Naive thymus-derived CD4-positive, alpha-beta T cell (primary cell): ENCODE measurements at regions not wholly inside any gene's neighbourhood (a gene's known extent, or its start where the extent isn't known, plus 50 kb on each side); places are given as distances from the start of the nearest gene placed in this dataset.

ENCODE experiments used
- ATAC-seq: fragments of 150-1000 bp; cut with Tn5 transposase; 2 replicates; pipeline ENCODE4 v1.10.0; 2021; ENCODE audit warnings: mild to moderate bottlenecking, moderate library complexity
- CTCF ChIA-PET: fragments of 350-600 bp; sonication (Branson Sonifier 250); formaldehyde crosslinking; loops from one replicate; lab custom pipeline; 2021; ENCODE audit warnings: antibody characterized with exemption; lab: Charles Lee
- POLR2A ChIA-PET: fragments of 350-600 bp; sonication (Branson Sonifier 250); formaldehyde crosslinking; loops from one replicate; lab custom pipeline; 2021; ENCODE audit warnings: antibody characterized with exemption, inconsistent platforms; lab: Charles Lee
- DNase-seq, 9 donors: peaks; one replicate each; pipeline versions ENCODE4 v3.0.0 to v3.0.0-alpha.2; 2020 to 2022; ENCODE audit warnings: mixed read lengths in 1 of 9
- H3K27ac ChIP-seq: one replicate; pipeline ENCODE4 v1.7.0; 2013; ENCODE audit warnings: mild to moderate bottlenecking, low read depth, low read length, moderate library complexity
- H3K27me3 ChIP-seq, 2 donors: one replicate each; pipeline ENCODE4 v1.7.0; 2013; ENCODE audit warnings: low read length in 2 of 2, mild to moderate bottlenecking in 2 of 2, moderate library complexity in 2 of 2; ENCODE audit not compliant: control insufficient read depth in 2 of 2, insufficient read depth in 2 of 2
- H3K36me3 ChIP-seq, 3 experiments: 1 replicate in 2 of 3; 2 replicates in 1 of 3; pipeline ENCODE4 v1.7.0; 2013; ENCODE audit warnings: low read length in 3 of 3, mild to moderate bottlenecking in 3 of 3, moderate library complexity in 1 of 3; ENCODE audit not compliant: insufficient read depth in 3 of 3, control insufficient read depth in 2 of 3
- H3K4me1 ChIP-seq, 2 donors: one replicate each; pipeline ENCODE4 v1.7.0; 2013; ENCODE audit warnings: low read length in 2 of 2, mild to moderate bottlenecking in 2 of 2, moderate library complexity in 1 of 2; ENCODE audit not compliant: control insufficient read depth in 2 of 2, insufficient read depth in 2 of 2
- H3K4me3 ChIP-seq: 2 replicates; pipeline ENCODE4 v1.7.0; 2013; ENCODE audit warnings: mild to moderate bottlenecking, low read length
- H3K9me3 ChIP-seq, 3 experiments: 1 replicate in 2 of 3; 2 replicates in 1 of 3; pipeline ENCODE4 v1.7.0; 2013; ENCODE audit warnings: low read length in 3 of 3; ENCODE audit not compliant: control insufficient read depth in 2 of 3
- H3K27ac Mint-ChIP-seq, 9 donors: one replicate each; pipeline ENCODE4 v1.8.0; 2020 to 2022; ENCODE audit warnings: mixed read lengths in 9 of 9, mild to moderate bottlenecking in 8 of 9, moderate library complexity in 5 of 9, inconsistent platforms in 2 of 9
- H3K27me3 Mint-ChIP-seq, 5 donors: one replicate each; pipeline ENCODE4 v1.8.0; 2021 to 2022; ENCODE audit warnings: mixed read lengths in 5 of 5, mild to moderate bottlenecking in 1 of 5
- H3K36me3 Mint-ChIP-seq, 5 donors: one replicate each; pipeline ENCODE4 v1.8.0; 2020 to 2022; ENCODE audit warnings: mixed read lengths in 5 of 5, mild to moderate bottlenecking in 3 of 5, inconsistent platforms in 1 of 5
- H3K4me1 Mint-ChIP-seq, 7 donors: one replicate each; pipeline ENCODE4 v1.8.0; 2020 to 2022; ENCODE audit warnings: mixed read lengths in 7 of 7, mild to moderate bottlenecking in 3 of 7, inconsistent platforms in 1 of 7
- H3K4me3 Mint-ChIP-seq, 10 donors: one replicate each; pipeline ENCODE4 v1.8.0; 2020 to 2022; ENCODE audit warnings: mild to moderate bottlenecking in 10 of 10, mixed read lengths in 10 of 10, moderate library complexity in 6 of 10, inconsistent platforms in 2 of 10
- H3K9me3 Mint-ChIP-seq, 11 donors: one replicate each; pipeline ENCODE4 v1.8.0; 2020 to 2022; ENCODE audit warnings: mixed read lengths in 11 of 11, mild to moderate bottlenecking in 4 of 11, inconsistent platforms in 1 of 11, moderate library complexity in 1 of 11
- intact Hi-C, 2 donors: fragments of 100-400 bp; cut with micrococcal nuclease; formaldehyde crosslinking; loops; one replicate each; pipeline ENCODE4 v1.15.1; 2023

- no peak for DNase-seq
- Mint-ChIP-seq H3K27ac (peak overlapping the region in 2 of 9 donors; percentile 37 to 65), H3K4me1 (peaks cover 31 to 81% (median 37%) of the 10 kb centered on the region in 7 donors), H3K4me3 (peak overlapping the region in 2 of 10 donors; percentile 3 to 4), H3K36me3 (peaks cover 0 to 30% (median 0%) of the 10 kb centered on the region in 5 donors), H3K9me3 (peaks cover 0 to 12% (median 0%) of the 10 kb centered on the region in 11 donors), H3K27me3 (no peaks in the 10 kb centered on the region)
- peaks cover 23 to 32% of the 10 kb centered on the region in 2 donors for H3K4me1 ChIP-seq
- no peaks in the 10 kb centered on the region for H3K27me3 ChIP-seq
- no peak overlapping the region for H3K4me3 ChIP-seq
- no peak for ATAC-seq
- no peaks in the 10 kb centered on the region for H3K9me3 ChIP-seq
- intact Hi-C loops, result loop anchor here in 1 of 2 donors (2.0 to 5.0 kb wide), 2 partner anchors 15 to 138 kb away; no protein-coding TSS in a partner anchor
- H3K27ac ChIP-seq, result no peak overlapping the region
- H3K36me3 ChIP-seq, result no peaks in the 10 kb centered on the region
- POLR2A ChIA-PET, result interaction anchor here (1.5 kb wide), 1 partner anchor 11 kb away, joined by 3 read pairs; no protein-coding TSS in a partner anchor
- CTCF ChIA-PET, result no interaction called here
Observed at GRCh38 chr11:88420165-88420791, 82.7 kb upstream of the CTSC start.

- H3K4me3 Mint-ChIP-seq, result peak overlapping the region in 1 of 10 donors; percentile 8
- no peaks in the 10 kb centered on the region for H3K36me3 ChIP-seq
- peaks cover 39 to 87% (median 47%) of the 10 kb centered on the region in 7 donors for H3K4me1 Mint-ChIP-seq
- ATAC-seq (no peak), DNase-seq (no peak)
- CTCF ChIA-PET, result no interaction called here
- H3K4me1 ChIP-seq, result peaks cover 28 to 50% of the 10 kb centered on the region in 2 donors
- POLR2A ChIA-PET, result no interaction called here
- H3K27ac Mint-ChIP-seq, result no peak overlapping the region
- intact Hi-C loops, result loop anchor here in 1 of 2 donors (5.0 kb wide), 2 partner anchors 124 to 241 kb away; partner anchors contain the start of gene RAB38
- no peak overlapping the region for H3K4me3 ChIP-seq
- no peak overlapping the region for H3K27ac ChIP-seq
- peaks cover 0 to 8% (median 0%) of the 10 kb centered on the region in 11 donors for H3K9me3 Mint-ChIP-seq
- peaks cover 0 to 23% (median 0%) of the 10 kb centered on the region in 5 donors for H3K36me3 Mint-ChIP-seq
- no peaks in the 10 kb centered on the region for H3K27me3 ChIP-seq
- no peaks in the 10 kb centered on the region for H3K9me3 ChIP-seq
- no peaks in the 10 kb centered on the region for H3K27me3 Mint-ChIP-seq
Observed at GRCh38 chr11:88418508-88418907, 81.0 kb upstream of the CTSC start.

- Histone ChIP-seq H3K27me3 (no peaks in the 10 kb centered on the region), H3K4me3 (peak overlapping the region; percentile 18), H3K9me3 (no peaks in the 10 kb centered on the region), H3K27ac (no peak overlapping the region), H3K4me1 (peaks cover 24 to 37% of the 10 kb centered on the region in 2 donors), H3K36me3 (no peaks in the 10 kb centered on the region)
- intact Hi-C loops, result loop anchor here (1.0 to 5.0 kb wide), 6 partner anchors 10 to 238 kb away; partner anchors contain the start of genes CTSC (in 1 of the 2) and RAB38 (in 1 of the 2)
- ChIA-PET CTCF (no interaction called here), POLR2A (interaction anchor here (1.7 to 1.8 kb wide), 2 partner anchors 9 to 78 kb away, joined by 5 to 7 read pairs; partner anchors contain the start of gene CTSC)
- H3K36me3 Mint-ChIP-seq, result peaks cover 0 to 29% (median 0%) of the 10 kb centered on the region in 5 donors
- peak overlapping the region in 9 of 10 donors; percentile 3 to 84 (median 73) for H3K4me3 Mint-ChIP-seq
- peak overlapping the region in 5 of 9 donors; percentile 47 to 80 (median 72) for H3K27ac Mint-ChIP-seq
- DNase-seq (no peak), ATAC-seq (no peak)
- peaks cover 27 to 69% (median 34%) of the 10 kb centered on the region in 7 donors for H3K4me1 Mint-ChIP-seq
- H3K27me3 Mint-ChIP-seq, result no peaks in the 10 kb centered on the region
- H3K9me3 Mint-ChIP-seq, result peaks cover 0 to 18% (median 0%) of the 10 kb centered on the region in 11 donors
Observed at GRCh38 chr11:88415495-88415894, 78.0 kb upstream of the CTSC start.

- peak in 6 of 9 donors; percentile 29 to 51 (median 44) for DNase-seq
- peak overlapping the region; percentile 18 for H3K4me3 ChIP-seq
Observed at GRCh38 chr11:88414981-88415413, 77.5 kb upstream of the CTSC start.

GRCh38 chr11:88414385-88414861 is 76.9 kb upstream of the CTSC start:
- Histone ChIP-seq H3K27me3 (no peaks in the 10 kb centered on the region), H3K4me1 (peaks cover 24 to 37% of the 10 kb centered on the region in 2 donors), H3K27ac (peak overlapping the region; percentile 6), H3K36me3 (no peaks in the 10 kb centered on the region), H3K4me3 (peak overlapping the region; percentile 18), H3K9me3 (no peaks in the 10 kb centered on the region)
- peaks cover 0 to 25% (median 0%) of the 10 kb centered on the region in 5 donors for H3K36me3 Mint-ChIP-seq
- peaks cover 27 to 61% (median 34%) of the 10 kb centered on the region in 7 donors for H3K4me1 Mint-ChIP-seq
- intact Hi-C loops, result loop anchor here (1.0 to 2.0 kb wide), 4 partner anchors 48 to 78 kb away; partner anchors contain the start of gene CTSC (in 2 of the 2)
- ATAC-seq (peak; percentile 73), DNase-seq (peak in 6 of 9 donors; percentile 16 to 50 (median 38))
- H3K4me3 Mint-ChIP-seq, result peak overlapping the region; percentile 58 to 84 (median 73)
- H3K27ac Mint-ChIP-seq, result peak overlapping the region in 7 of 9 donors; percentile 48 to 88 (median 74)
- peaks cover 0 to 16% (median 0%) of the 10 kb centered on the region in 11 donors for H3K9me3 Mint-ChIP-seq
- POLR2A ChIA-PET, result interaction anchor here (1.8 kb wide), 1 partner anchor 77 kb away, joined by 7 read pairs; the partner anchor contains the start of gene CTSC
- no peaks in the 10 kb centered on the region for H3K27me3 Mint-ChIP-seq
- CTCF ChIA-PET, result interaction anchor here (0.7 kb wide), 1 partner anchor 56 kb away, joined by 3 read pairs; no protein-coding TSS in a partner anchor

More at GRCh38 chr11:88414981-88415413, 77.5 kb upstream of the CTSC start:
- ChIA-PET CTCF (no interaction called here), POLR2A (interaction anchor here (1.7 to 1.8 kb wide), 2 partner anchors 10 to 77 kb away, joined by 5 to 7 read pairs; partner anchors contain the start of gene CTSC)
- H3K36me3 Mint-ChIP-seq, result peaks cover 0 to 28% (median 0%) of the 10 kb centered on the region in 5 donors
- no peaks in the 10 kb centered on the region for H3K36me3 ChIP-seq
- intact Hi-C loops, result loop anchor here (1.0 to 5.0 kb wide), 7 partner anchors 10 to 238 kb away; partner anchors contain the start of genes CTSC (in 2 of the 2) and RAB38 (in 1 of the 2)
- peak overlapping the region; percentile 58 to 84 (median 73) for H3K4me3 Mint-ChIP-seq
- peak overlapping the region; percentile 8 to 80 (median 71) for H3K27ac Mint-ChIP-seq
- H3K9me3 Mint-ChIP-seq, result peaks cover 0 to 18% (median 0%) of the 10 kb centered on the region in 11 donors
- no peaks in the 10 kb centered on the region for H3K27me3 ChIP-seq
- H3K4me1 ChIP-seq, result peaks cover 24 to 37% of the 10 kb centered on the region in 2 donors
- no peaks in the 10 kb centered on the region for H3K9me3 ChIP-seq
- no peaks in the 10 kb centered on the region for H3K27me3 Mint-ChIP-seq
- H3K4me1 Mint-ChIP-seq, result peaks cover 27 to 66% (median 34%) of the 10 kb centered on the region in 7 donors
- ATAC-seq, result peak; percentile 76
- peak overlapping the region; percentile 6 for H3K27ac ChIP-seq

- Histone ChIP-seq H3K4me1 (peaks cover 24 to 29% of the 10 kb centered on the region in 2 donors), H3K27ac (no peak overlapping the region), H3K27me3 (no peaks in the 10 kb centered on the region), H3K9me3 (no peaks in the 10 kb centered on the region), H3K4me3 (no peak overlapping the region), H3K36me3 (no peaks in the 10 kb centered on the region)
- intact Hi-C loops, result no loop called here
- ATAC-seq (no peak), DNase-seq (no peak)
- Mint-ChIP-seq H3K4me3 (no peak overlapping the region), H3K9me3 (peaks cover 0 to 11% (median 0%) of the 10 kb centered on the region in 11 donors), H3K36me3 (peaks cover 0 to 25% (median 0%) of the 10 kb centered on the region in 5 donors), H3K4me1 (peaks cover 26 to 46% (median 36%) of the 10 kb centered on the region in 7 donors), H3K27ac (no peak overlapping the region), H3K27me3 (no peaks in the 10 kb centered on the region)
- ChIA-PET POLR2A (no interaction called here), CTCF (no interaction called here)
Observed at GRCh38 chr11:88411265-88411664, 73.7 kb upstream of the CTSC start.
